ENCODE measurements at regions not wholly inside any gene's neighbourhood (a gene's known extent, or its start where the extent isn't known, plus 50 kb on each side); places are given as distances from the start of the nearest gene placed in this dataset.

DNA sequence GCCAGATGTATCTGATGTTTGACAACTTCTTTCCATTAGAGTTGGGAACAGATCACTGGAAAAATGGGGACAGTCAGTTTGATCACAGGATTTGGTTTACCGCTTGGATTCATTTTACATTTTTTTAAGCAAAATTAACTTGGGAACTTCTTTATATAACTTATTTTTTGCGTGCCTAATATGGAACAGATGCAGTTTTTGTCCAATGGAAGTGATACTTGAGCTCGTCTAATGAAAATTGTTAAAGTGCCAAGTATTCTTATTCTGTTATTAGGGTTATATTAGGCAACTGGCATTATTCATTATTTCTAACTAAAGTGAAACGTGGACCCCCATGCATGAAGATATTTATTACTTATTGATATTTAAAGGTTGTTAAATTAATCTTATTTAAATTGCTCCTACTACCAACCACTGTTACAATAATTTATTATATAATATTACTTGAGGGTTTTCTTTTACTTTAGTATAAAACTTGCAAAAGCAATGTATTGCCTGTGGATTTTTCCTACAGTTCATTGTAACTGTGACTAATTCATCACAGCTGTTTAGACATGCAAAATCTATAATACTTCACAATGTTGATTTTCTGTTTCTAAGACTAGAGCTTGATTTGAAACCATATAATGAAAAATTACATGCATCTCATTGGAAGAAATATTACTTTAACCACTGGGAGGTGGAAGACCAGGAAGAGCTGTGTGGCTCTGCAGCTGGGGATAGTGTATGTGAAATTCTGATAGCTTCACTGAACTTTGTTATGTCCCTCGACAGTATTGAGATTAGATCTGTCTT is 787.3 kb upstream of the WWC1 start:
- H3K27me3 ChIP-seq (ENCODE audit: insufficient read depth, low read depth, low read length) = no peaks in the 10 kb centered on the region
- H3K36me3 ChIP-seq (ENCODE audit: insufficient read depth, low read length) = no peaks in the 10 kb centered on the region
- no peaks in the 10 kb centered on the region for H3K79me2 ChIP-seq (replicated peaks; ENCODE audit: insufficient read depth, low read length)
- H3K9me3 ChIP-seq (ENCODE audit: low read length) = no peaks in the 10 kb centered on the region
- no peaks in the 10 kb centered on the region for H3K9me2 ChIP-seq (ENCODE audit: insufficient read depth, low read length)
- H3K27ac ChIP-seq (ENCODE audit: low read length) = no peak overlapping the region
- H3F3A ChIP-seq (ENCODE audit: insufficient read depth, low read length, poor library complexity, severe bottlenecking) = no peaks in the 10 kb centered on the region
- no peak overlapping the region for H2AFZ ChIP-seq (ENCODE audit: low read depth, low read length)
- H4K20me1 ChIP-seq (ENCODE audit: insufficient read depth) = no peaks in the 10 kb centered on the region
- TF ChIP-seq SMC3 (conservative IDR thresholded peaks at IDR 0.05; ENCODE audit: poor library complexity) = no peak
- TF ChIP-seq EP300 (conservative IDR thresholded peaks at IDR 0.05; ENCODE audit: poor library complexity, severe bottlenecking) = no peak
- no peak for TF ChIP-seq MXI1 (conservative IDR thresholded peaks at IDR 0.05; ENCODE audit: poor library complexity, severe bottlenecking)
- H3K9ac ChIP-seq (ENCODE audit: low read length) = no peak overlapping the region
- H3K4me2 ChIP-seq (ENCODE audit: low read length) = no peak overlapping the region
- no peak overlapping the region for H3K4me3 ChIP-seq (ENCODE audit: low read length)

DNA sequence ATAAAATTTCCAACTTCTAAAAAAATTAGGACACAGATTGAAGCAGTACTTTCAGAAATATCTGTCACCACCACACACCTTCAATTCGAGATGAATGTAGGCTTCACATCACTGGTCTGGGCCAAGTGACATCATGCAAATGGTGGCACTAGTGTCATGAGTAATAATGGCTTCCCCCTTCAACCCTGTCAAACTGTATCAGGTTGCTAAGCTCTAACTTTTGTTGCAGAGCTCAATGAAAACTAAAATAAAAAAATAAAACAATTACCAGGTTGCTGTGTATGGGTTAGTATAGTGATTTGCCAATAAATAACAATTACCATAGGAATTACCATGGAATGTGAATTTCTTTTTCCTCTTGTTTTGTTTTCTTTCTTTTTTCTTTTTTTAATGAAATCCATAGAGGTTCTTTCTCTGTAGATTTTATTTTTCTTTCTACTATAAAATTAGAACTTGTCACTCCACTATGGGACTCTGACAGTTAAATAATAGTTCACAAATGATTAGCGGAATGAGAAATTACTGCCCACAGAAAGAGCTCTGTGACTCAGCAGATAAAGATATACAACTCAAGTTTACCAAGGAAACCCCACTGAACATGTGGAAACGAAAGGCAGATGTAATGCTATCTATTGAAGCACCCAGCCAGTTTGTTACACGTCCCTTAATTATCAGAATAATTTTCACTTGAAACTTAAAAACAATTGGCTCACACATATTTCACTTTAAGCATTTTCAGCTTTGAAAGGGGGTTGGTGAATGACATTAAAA is 783.8 kb upstream of the WWC1 start:
- no peak overlapping the region for H2AFZ ChIP-seq (ENCODE audit: low read depth, low read length)
- no peaks in the 10 kb centered on the region for H3K9me3 ChIP-seq (ENCODE audit: low read length)
- no peak overlapping the region for H3K4me2 ChIP-seq (ENCODE audit: low read length)
- no peaks in the 10 kb centered on the region for H3K36me3 ChIP-seq (ENCODE audit: insufficient read depth, low read length)
- no peak overlapping the region for H3K4me3 ChIP-seq (ENCODE audit: low read length)
- no peaks in the 10 kb centered on the region for H3K79me2 ChIP-seq (replicated peaks; ENCODE audit: insufficient read depth, low read length)
- no peaks in the 10 kb centered on the region for H3F3A ChIP-seq (ENCODE audit: insufficient read depth, low read length, poor library complexity, severe bottlenecking)
- H3K9me2 ChIP-seq (ENCODE audit: insufficient read depth, low read length) = no peaks in the 10 kb centered on the region
- no peaks in the 10 kb centered on the region for H4K20me1 ChIP-seq (ENCODE audit: insufficient read depth)
- H3K27ac ChIP-seq (ENCODE audit: low read length) = no peak overlapping the region
- no peaks in the 10 kb centered on the region for H3K27me3 ChIP-seq (ENCODE audit: insufficient read depth, low read depth, low read length)
- TF ChIP-seq EP300 (conservative IDR thresholded peaks at IDR 0.05; ENCODE audit: poor library complexity, severe bottlenecking) (no peak), POLR2AphosphoS5 (IDR thresholded peaks at IDR 0.05) (no peak), TAF1 (IDR thresholded peaks at IDR 0.05; ENCODE audit: low read depth) (no peak), RAD21 (conservative IDR thresholded peaks at IDR 0.05) (no peak), EZH2 (IDR thresholded peaks at IDR 0.05; ENCODE audit: borderline replicate concordance, insufficient read depth, low read length, poor library complexity, severe bottlenecking) (no peak), SMC3 (conservative IDR thresholded peaks at IDR 0.05; ENCODE audit: poor library complexity) (no peak), MXI1 (conservative IDR thresholded peaks at IDR 0.05; ENCODE audit: poor library complexity, severe bottlenecking) (no peak)
- TF ChIP-seq, protein P1, sequence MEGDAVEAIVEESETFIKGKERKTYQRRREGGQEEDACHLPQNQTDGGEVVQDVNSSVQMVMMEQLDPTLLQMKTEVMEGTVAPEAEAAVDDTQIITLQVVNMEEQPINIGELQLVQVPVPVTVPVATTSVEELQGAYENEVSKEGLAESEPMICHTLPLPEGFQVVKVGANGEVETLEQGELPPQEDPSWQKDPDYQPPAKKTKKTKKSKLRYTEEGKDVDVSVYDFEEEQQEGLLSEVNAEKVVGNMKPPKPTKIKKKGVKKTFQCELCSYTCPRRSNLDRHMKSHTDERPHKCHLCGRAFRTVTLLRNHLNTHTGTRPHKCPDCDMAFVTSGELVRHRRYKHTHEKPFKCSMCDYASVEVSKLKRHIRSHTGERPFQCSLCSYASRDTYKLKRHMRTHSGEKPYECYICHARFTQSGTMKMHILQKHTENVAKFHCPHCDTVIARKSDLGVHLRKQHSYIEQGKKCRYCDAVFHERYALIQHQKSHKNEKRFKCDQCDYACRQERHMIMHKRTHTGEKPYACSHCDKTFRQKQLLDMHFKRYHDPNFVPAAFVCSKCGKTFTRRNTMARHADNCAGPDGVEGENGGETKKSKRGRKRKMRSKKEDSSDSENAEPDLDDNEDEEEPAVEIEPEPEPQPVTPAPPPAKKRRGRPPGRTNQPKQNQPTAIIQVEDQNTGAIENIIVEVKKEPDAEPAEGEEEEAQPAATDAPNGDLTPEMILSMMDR (IDR thresholded peaks at IDR 0.05; ENCODE audit: poor library complexity, severe bottlenecking) = no peak
- TF ChIP-seq, protein P2, sequence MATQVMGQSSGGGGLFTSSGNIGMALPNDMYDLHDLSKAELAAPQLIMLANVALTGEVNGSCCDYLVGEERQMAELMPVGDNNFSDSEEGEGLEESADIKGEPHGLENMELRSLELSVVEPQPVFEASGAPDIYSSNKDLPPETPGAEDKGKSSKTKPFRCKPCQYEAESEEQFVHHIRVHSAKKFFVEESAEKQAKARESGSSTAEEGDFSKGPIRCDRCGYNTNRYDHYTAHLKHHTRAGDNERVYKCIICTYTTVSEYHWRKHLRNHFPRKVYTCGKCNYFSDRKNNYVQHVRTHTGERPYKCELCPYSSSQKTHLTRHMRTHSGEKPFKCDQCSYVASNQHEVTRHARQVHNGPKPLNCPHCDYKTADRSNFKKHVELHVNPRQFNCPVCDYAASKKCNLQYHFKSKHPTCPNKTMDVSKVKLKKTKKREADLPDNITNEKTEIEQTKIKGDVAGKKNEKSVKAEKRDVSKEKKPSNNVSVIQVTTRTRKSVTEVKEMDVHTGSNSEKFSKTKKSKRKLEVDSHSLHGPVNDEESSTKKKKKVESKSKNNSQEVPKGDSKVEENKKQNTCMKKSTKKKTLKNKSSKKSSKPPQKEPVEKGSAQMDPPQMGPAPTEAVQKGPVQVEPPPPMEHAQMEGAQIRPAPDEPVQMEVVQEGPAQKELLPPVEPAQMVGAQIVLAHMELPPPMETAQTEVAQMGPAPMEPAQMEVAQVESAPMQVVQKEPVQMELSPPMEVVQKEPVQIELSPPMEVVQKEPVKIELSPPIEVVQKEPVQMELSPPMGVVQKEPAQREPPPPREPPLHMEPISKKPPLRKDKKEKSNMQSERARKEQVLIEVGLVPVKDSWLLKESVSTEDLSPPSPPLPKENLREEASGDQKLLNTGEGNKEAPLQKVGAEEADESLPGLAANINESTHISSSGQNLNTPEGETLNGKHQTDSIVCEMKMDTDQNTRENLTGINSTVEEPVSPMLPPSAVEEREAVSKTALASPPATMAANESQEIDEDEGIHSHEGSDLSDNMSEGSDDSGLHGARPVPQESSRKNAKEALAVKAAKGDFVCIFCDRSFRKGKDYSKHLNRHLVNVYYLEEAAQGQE (IDR thresholded peaks at IDR 0.05; ENCODE audit: borderline replicate concordance) = no peak
- no peak overlapping the region for H3K9ac ChIP-seq (ENCODE audit: low read length)
